ENCODE measurements at regions not wholly inside any gene's neighbourhood (a gene's known extent, or its start where the extent isn't known, plus 50 kb on each side); places are given as distances from the start of the nearest gene placed in this dataset.
"Not testable (repeated sequence)": the region's sequence is repeated elsewhere in the genome, so short reads cannot be mapped to it uniquely, and the experiment has no call there.

- no peak for TF ChIP-seq CTCF (conservative IDR thresholded peaks at IDR 0.05; ENCODE audit: low read length)
- no peak overlapping the region for H3K4me3 ChIP-seq (ENCODE audit: low read length)
- DNase-seq (ENCODE audit: low read depth) = no peak
Measured at GRCh38 chr1:148352470-148353053, 130.5 kb downstream of the PPIAL4G start.

GRCh38 chr1:148347781-148348180 is 135.3 kb downstream of the PPIAL4G start:
- no peak overlapping the region for H3K4me3 ChIP-seq (ENCODE audit: low read length)
- no peak for DNase-seq (ENCODE audit: low read depth)
- TF ChIP-seq CTCF (conservative IDR thresholded peaks at IDR 0.05; ENCODE audit: low read length) = no peak

DNA sequence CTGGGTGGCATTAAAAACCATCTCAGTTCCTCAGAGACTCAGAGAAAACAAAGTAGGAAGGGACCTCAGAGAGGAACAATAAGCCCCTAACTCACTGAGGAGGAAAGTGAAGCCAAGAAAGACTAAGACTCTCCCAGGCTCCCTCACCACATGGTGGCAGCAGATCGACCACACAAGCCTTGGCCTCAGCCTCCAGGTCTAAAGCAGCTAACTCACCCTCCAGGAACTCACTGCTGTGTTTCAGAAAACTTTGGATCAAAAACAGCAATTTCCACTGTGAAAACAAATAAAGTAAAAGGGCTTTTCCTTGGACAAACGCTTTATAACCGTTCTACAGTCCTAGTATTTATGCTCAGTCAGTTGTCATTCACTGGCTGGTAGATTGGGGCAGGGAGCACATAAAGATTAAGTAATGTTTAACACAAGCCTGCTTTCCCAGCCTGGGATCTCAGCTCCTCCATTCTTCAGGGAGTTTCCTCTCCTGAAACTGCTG is 137.4 kb downstream of the PPIAL4G start:
- DNase-seq (ENCODE audit: low read depth) = peak; percentile 48
- peak; percentile 57 for TF ChIP-seq CTCF (conservative IDR thresholded peaks at IDR 0.05; ENCODE audit: low read length)
- not testable (repeated sequence) for H3K4me3 ChIP-seq (ENCODE audit: low read length)

- not testable (repeated sequence) for DNase-seq (ENCODE audit: low read depth)
Measured at GRCh38 chr1:148344651-148345050, 138.5 kb downstream of the PPIAL4G start.

GRCh38 chr1:148341729-148342128 is 141.4 kb downstream of the PPIAL4G start:
- H3K4me3 ChIP-seq (ENCODE audit: low read length); DNase-seq (ENCODE audit: low read depth): not testable (repeated sequence)

More at GRCh38 chr1:148344651-148345050, 138.5 kb downstream of the PPIAL4G start:
- H3K4me3 ChIP-seq (ENCODE audit: low read length) = not testable (repeated sequence)

DNA sequence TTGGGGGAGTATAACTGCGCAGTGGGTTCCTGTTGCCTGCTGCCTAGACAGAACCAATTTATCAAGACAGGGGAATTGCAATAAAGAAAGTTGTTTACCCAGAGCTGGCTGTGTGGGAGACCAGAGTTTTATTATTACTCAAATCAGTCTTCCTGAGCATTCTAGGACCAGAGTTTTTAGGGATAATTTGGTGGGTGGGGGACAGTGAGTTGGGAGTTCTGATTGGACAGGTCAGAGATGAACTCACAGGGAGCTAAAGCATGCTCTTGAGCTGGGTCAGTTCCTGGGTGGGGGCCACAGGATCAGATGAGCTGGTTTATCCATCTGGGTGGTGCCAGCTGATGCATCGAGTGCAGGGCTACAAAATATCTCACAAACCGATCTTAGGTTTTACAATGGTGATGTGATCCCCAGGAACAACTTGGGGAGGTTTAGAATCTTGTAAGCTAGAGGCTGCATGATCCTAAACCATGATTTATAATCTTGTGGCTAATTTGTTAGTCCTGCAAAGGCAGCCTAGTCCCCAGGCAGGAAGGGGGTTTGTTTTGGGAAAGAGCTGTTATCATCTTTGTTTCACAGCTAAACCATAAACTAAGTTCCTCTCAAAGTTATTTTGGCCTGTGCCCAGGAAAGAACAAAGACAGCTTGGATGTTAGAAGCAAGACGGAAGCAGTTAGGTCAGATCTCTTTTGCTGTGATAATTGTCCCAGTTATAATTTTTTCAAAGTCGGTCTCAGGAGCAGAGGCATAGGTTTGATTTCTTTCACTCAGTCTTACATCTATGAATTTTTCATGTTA is 146.8 kb downstream of the PPIAL4G start:
- DNase-seq (ENCODE audit: low read depth); H3K4me3 ChIP-seq (ENCODE audit: low read length): not testable (repeated sequence)

DNA sequence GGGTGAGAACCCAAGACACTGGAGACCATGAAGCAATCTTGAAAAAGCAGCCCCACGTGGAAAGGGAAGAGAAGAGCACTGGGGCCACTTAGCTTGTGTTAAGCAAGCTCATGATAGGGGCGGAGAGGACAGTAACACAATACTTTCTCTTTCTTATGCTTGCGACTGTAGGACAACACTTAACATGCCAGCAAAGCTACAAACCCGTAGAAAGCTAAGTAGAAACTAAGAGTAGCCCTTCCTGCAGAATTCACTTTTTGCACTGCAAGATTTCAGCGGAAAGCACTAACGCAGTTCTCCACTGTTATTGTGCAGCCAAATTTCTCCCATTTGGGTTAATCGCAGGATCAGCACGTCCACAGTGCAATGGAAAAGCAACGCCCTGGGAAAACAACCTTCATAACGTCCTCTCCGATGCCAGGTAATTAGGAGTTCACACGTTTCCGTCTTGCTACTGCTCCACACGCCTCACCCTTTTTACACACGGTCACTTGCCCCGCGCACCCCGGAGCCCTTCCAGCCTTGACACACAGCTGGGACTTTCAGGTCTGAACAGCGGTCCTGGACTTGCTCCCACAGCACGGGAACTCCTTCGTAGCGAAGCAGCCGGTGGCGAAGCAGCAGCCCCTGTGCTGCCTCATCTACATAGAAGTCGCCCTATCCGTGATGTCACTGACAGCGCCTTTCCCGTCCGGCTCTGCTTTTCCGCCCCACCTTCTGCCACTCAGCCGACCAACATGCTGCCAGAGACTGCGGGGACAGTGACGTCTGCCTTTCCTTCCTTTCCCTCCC is 148.6 kb downstream of the PPIAL4G start:
- peak; percentile 50 for DNase-seq (ENCODE audit: low read depth)
- H3K4me3 ChIP-seq (ENCODE audit: low read length) = peak overlapping the region; percentile 77
- TF ChIP-seq CTCF (conservative IDR thresholded peaks at IDR 0.05; ENCODE audit: low read length) = no peak

DNA sequence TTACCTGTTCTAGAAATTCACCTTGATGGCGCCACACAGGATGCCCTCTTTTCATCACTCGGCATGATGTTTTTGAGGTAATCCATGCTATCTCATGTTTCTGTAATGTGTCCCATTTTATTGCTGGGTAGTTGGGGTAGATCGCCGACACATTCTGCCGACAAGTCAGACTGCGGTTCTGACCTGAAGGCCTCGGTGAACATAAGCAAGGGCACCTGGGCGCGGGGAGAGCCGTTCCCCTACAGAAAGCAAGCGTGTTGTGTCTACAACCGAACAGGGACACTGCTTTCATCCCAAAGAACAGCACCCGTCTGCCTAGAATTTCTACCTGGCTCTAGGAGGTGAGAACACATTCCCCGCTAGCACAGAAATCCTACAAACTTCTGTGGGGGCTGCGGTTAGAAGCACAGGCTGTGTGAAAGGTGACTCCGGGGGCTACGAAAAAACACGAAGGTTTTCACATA is 149.2 kb downstream of the PPIAL4G start:
- no peak for DNase-seq (ENCODE audit: low read depth)
- no peak for TF ChIP-seq CTCF (conservative IDR thresholded peaks at IDR 0.05; ENCODE audit: low read length)
- H3K4me3 ChIP-seq (ENCODE audit: low read length) = peak overlapping the region; percentile 77
